SK-N-SH treated with all-trans-retinoic acid at 6 μM for 48 hours (cell line): ENCODE measurements at regions not wholly inside any gene's neighbourhood (a gene's known extent, or its start where the extent isn't known, plus 50 kb on each side); places are given as distances from the start of the nearest gene placed in this dataset.

Experiments
- ATAC-seq: fragments of 200-7000 bp; cut with Tn5 transposase; 3 replicates; pipeline ENCODE4 v1.9.1; 2020; ENCODE audit warnings: mild to moderate bottlenecking, moderate library complexity
- BACH2 ChIP-seq: fragments of 250-450 bp; sonication (Bioruptor Pico); IDR thresholded peaks from 2 replicates; pipeline ENCODE4 v1.9.0; 2021; ENCODE audit warnings: mild to moderate bottlenecking, borderline replicate concordance
- CREB5 ChIP-seq: fragments of 250-450 bp; sonication (Bioruptor Pico); IDR thresholded peaks from 2 replicates; pipeline ENCODE4 v1.5.1; 2020; ENCODE audit warnings: low read depth, mild to moderate bottlenecking, moderate library complexity
- CSRNP3 ChIP-seq: fragments of 250-450 bp; sonication (Bioruptor Pico); IDR thresholded peaks from 2 replicates; pipeline ENCODE4 v1.5.1; 2021; ENCODE audit warnings: mild to moderate bottlenecking, moderate library complexity
- ESRRG ChIP-seq: fragments of 250-450 bp; sonication (Bioruptor Pico); IDR thresholded peaks from 2 replicates; pipeline ENCODE4 v1.6.1; 2021; ENCODE audit warnings: mild to moderate bottlenecking
- GLIS3 ChIP-seq: fragments of 250-450 bp; sonication (Bioruptor Pico); IDR thresholded peaks from 2 replicates; pipeline ENCODE4 v1.5.0; 2020; ENCODE audit warnings: mild to moderate bottlenecking, moderate library complexity
- POU6F1 ChIP-seq: fragments of 250-450 bp; sonication (Bioruptor Pico); IDR thresholded peaks from 2 replicates; pipeline ENCODE4 v1.8.0; 2021; ENCODE audit warnings: low read depth, mild to moderate bottlenecking, moderate library complexity, borderline replicate concordance
- PPARA ChIP-seq: fragments of 250-450 bp; sonication (Bioruptor Pico); IDR thresholded peaks from 2 replicates; pipeline ENCODE4 v1.5.0; 2020; ENCODE audit warnings: mild to moderate bottlenecking, borderline replicate concordance
- RARB ChIP-seq: fragments of 250-450 bp; sonication (Bioruptor Pico); IDR thresholded peaks from 2 replicates; pipeline ENCODE4 v1.8.0; 2021; ENCODE audit warnings: mild to moderate bottlenecking, moderate library complexity
- SNAI2 ChIP-seq: fragments of 250-450 bp; sonication (Bioruptor Pico); IDR thresholded peaks from 2 replicates; pipeline ENCODE4 v1.5.0; 2020; ENCODE audit warnings: mild to moderate bottlenecking, moderate library complexity
- TCF4 ChIP-seq: fragments of 250-450 bp; sonication (Bioruptor Pico); IDR thresholded peaks from 2 replicates; pipeline ENCODE4 v1.8.0; 2021; ENCODE audit warnings: mild to moderate bottlenecking, moderate library complexity, borderline replicate concordance
- TOX ChIP-seq: fragments of 250-450 bp; sonication (Bioruptor Pico); IDR thresholded peaks from 2 replicates; pipeline ENCODE4 v1.8.0; 2021; ENCODE audit warnings: mild to moderate bottlenecking, moderate library complexity, borderline replicate concordance
- TSHZ2 ChIP-seq: fragments of 250-450 bp; sonication (Bioruptor Pico); IDR thresholded peaks from 2 replicates; pipeline ENCODE4 v1.5.0; 2020; ENCODE audit warnings: mild to moderate bottlenecking, moderate library complexity
- ZC3H10 ChIP-seq: fragments of 250-450 bp; sonication (Bioruptor Pico); IDR thresholded peaks from 2 replicates; pipeline ENCODE4 v1.5.1; 2021; ENCODE audit warnings: mild to moderate bottlenecking, moderate library complexity
- ZFP30 ChIP-seq: fragments of 450-650 bp; formaldehyde crosslinking; IDR thresholded peaks from 2 replicates; pipeline ENCODE4 v1.5.0; 2022; ENCODE audit warnings: mild to moderate bottlenecking, moderate library complexity
- ZNF70 ChIP-seq: fragments of 450-650 bp; formaldehyde crosslinking; IDR thresholded peaks from 2 replicates; pipeline ENCODE4 v1.5.0; 2020; ENCODE audit warnings: mild to moderate bottlenecking, moderate library complexity
- ZNF8 ChIP-seq: fragments of 450-650 bp; formaldehyde crosslinking; IDR thresholded peaks from 2 replicates; pipeline ENCODE4 v1.5.0; 2020; ENCODE audit warnings: mild to moderate bottlenecking, moderate library complexity

GRCh38 chr10:114708717-114709335 is 50.8 kb upstream of the ABLIM1 start (continued):
- no peak for TF ChIP-seq TSHZ2

GRCh38 chr10:114709984-114710383 is 51.9 kb upstream of the ABLIM1 start:
- TF ChIP-seq TOX (CRISPR knock-in tag) (no peak), POU6F1 (CRISPR knock-in tag) (no peak), RARB (CRISPR knock-in tag) (no peak), ZNF70 (no peak)
- ATAC-seq = no peak

GRCh38 chr10:114711176-114711868 is 53.2 kb upstream of the ABLIM1 start:
- TF ChIP-seq CSRNP3 (CRISPR knock-in tag) = no peak
- no peak for TF ChIP-seq ZNF8 (CRISPR knock-in tag)
- TF ChIP-seq GLIS3 = no peak
- TF ChIP-seq RARB (CRISPR knock-in tag) = no peak
- no peak for TF ChIP-seq ZFP30
- no peak for TF ChIP-seq POU6F1 (CRISPR knock-in tag)
- no peak for TF ChIP-seq BACH2
- no peak for TF ChIP-seq ZC3H10
- TF ChIP-seq TSHZ2 = no peak
- TF ChIP-seq PPARA = no peak
- TF ChIP-seq ESRRG (CRISPR knock-in tag) = no peak
- no peak for TF ChIP-seq TOX (CRISPR knock-in tag)
- TF ChIP-seq TCF4 (CRISPR knock-in tag) = no peak
- TF ChIP-seq SNAI2 (CRISPR knock-in tag) = no peak
- no peak for TF ChIP-seq CREB5 (CRISPR knock-in tag)
- ATAC-seq = no peak
